ENCODE measurements at regions not wholly inside any gene's neighbourhood (a gene's known extent, or its start where the extent isn't known, plus 50 kb on each side); places are given as distances from the start of the nearest gene placed in this dataset.
"Not testable (repeated sequence)": the region's sequence is repeated elsewhere in the genome, so short reads cannot be mapped to it uniquely, and the experiment has no call there.

DNA sequence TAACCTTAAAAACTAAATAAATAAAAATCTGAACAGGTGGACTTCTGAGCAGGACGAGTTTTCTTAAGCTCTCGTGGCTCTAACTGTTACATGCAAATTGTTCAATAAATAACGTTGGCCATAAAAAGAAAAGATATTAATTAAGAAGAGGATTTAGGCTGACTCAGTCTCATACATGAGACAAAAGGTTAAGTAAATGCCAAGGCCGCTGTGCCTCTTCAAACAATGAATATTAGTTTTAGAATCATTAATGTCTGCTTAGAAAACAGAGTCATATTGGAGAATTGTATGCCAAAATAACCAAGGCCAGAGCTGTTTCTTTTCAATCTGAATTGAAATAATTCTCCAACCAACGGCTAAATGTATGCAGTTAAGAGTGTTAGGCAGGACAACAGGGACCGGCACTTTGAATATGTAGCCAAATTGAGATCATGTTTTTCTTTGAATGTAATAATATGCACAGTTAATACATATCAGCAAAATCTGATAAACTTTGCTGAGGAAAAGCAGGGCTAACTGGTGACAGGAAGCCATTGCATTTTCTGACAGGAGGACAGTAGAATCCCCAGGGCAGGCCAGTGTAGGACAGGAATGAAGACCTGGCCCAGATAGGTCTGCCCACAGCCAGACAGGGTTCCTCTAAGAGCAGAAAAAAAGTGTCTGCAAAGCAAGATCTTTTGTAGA, 1041.4 kb upstream of the FANCL start:
- no peak for DNase-seq

DNA sequence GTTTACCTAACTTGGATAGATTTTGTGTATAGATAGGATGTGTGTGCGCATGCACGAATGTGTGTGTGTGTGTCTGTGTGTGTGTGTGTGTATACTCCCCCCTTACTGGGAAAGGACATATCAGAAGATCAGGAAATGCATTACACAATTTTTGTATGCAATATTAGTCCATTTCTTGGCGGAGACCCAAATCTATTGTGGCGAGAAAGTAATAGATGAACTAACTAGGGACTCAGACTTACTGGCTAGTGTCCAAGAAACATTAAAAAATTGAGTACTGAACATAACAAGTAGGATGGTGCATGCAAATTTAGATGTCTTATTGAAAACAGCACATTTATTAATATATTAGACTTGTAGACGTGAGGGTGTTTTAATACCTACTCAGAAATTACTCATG, 1036.5 kb upstream of the FANCL start:
- no peak for DNase-seq

DNA sequence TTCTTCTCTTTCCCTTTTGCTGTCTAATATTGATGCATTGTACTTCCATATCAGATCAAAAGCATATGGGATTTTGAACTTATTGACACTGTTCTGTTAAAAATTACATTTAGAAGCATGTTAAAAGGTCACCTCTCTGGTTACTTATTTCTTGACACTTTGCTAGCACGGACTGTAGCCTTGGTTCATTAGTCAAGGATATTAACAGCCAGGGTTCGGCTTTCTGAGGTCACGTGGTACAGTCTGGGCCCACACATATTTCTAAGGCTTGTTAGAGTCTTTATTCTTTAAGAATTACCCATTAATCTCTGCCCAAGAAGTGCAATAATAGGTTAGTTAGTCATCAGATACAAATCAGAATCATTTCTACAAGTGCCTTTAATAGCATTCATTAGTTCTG, 1035.8 kb upstream of the FANCL start:
- DNase-seq, result no peak

DNA sequence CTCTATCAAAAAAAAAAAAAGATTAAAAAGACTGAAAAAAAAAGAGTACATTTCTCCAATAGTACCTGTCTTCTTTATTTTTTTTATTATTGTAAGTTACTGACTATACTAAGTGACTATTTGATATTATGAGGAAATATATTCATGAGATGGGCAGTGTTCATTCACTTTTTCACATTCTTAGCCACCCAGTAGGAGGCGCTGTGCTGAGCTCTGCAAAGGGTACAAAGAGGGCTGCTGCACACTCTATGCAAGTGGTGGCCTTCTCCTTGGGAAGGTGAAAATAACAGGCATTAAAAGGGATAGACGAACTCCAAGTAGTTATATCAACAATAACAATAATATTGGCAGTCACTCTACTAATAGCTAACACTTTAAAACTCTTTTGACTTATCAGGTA, 1034.9 kb upstream of the FANCL start:
- DNase-seq, result peak; percentile 3

DNA sequence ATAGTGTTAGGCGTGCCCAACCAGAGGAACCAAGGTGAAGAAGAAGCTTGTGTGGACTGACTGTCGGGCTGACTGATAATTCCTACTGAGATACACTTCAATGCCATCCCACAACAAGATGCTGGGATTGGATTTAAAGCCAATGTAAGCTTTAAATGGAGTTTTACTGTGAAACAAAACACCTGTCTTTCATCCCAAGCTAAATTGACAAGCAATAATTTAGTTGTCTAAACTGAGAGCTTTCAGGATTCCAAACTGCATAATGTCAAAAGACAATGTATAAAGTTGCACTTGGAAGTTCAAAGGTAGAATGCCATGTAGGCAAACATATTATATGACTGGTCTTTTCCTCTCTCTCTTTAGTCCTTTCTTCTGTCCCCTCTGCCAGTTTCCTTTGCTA, 1025.3 kb upstream of the FANCL start:
- DNase-seq, result no peak

DNA sequence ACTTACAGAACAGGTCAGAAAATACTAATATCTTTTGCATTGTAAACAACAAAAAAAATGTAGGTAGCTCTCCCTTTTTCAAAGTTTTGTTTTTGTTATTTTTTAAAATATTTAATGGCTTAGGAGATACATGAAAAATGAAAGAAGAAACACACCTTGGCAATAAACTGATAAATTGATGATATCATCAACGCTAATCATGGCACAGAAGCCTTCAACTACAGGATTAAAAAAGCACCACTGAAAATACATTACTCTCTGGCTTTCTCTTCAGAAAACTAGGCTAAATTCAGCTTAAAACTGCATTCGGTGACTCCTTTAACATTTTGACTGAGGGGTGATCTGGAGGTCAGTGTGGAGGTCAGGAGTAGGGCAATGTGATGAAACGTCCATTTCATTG, 1018.8 kb upstream of the FANCL start:
- no peak for DNase-seq

DNA sequence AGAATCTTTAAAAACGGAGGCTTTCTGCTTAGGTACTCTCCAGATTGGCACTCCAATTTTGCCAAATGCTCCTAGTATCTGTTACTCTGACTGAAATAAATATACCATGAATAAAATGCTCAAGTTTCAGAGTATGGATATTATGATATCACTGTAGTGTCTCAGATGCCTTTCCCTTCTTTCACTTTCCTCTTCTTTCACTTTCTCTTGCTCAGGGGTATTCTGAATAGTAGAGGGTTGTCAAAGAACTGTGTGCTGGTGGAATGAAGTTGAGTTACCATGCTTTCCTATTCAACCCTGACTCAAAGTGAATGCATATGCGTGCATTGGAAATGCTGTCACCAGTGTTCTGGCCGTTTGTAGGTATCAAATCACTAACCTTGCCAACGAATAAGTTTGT, 1015.2 kb upstream of the FANCL start:
- DNase-seq, result no peak

DNA sequence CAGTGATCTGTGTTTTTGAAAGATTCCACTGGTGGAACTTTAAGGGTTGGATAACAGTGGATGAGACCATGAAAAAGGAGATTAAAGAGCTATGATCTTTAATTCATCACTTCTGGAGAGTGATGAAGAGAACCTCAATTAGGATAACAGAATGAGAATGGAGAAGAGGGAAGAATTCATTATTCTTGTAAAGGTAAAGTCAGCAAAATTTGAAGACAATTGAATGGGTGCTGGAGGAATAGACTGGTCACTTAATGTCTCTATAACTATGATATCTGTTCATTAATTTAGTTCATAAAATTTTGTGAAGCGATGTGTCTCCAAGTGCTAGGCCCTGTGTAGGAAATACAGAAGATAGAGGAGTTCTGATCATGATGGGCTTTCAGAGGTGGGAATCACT, 1013.2 kb upstream of the FANCL start:
- DNase-seq, result no peak

DNA sequence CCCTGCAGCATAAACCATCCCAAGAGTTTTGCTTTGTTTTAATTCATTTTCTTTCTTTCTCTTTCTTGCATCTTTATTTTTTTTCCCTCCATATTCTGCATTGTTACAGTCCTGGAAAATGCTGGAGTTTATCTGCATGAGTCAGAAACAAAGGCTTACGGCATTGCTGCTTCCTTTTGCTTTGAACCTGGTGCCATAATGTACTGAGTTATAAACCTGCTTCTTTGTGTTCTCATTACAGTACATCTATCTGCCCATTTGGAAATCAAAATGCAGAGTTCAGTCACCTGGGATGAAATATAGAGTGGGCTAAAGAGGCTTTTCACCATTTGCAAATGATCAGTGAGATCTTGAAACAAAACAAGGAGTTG, 1009.2 kb upstream of the FANCL start:
- DNase-seq, result no peak

DNA sequence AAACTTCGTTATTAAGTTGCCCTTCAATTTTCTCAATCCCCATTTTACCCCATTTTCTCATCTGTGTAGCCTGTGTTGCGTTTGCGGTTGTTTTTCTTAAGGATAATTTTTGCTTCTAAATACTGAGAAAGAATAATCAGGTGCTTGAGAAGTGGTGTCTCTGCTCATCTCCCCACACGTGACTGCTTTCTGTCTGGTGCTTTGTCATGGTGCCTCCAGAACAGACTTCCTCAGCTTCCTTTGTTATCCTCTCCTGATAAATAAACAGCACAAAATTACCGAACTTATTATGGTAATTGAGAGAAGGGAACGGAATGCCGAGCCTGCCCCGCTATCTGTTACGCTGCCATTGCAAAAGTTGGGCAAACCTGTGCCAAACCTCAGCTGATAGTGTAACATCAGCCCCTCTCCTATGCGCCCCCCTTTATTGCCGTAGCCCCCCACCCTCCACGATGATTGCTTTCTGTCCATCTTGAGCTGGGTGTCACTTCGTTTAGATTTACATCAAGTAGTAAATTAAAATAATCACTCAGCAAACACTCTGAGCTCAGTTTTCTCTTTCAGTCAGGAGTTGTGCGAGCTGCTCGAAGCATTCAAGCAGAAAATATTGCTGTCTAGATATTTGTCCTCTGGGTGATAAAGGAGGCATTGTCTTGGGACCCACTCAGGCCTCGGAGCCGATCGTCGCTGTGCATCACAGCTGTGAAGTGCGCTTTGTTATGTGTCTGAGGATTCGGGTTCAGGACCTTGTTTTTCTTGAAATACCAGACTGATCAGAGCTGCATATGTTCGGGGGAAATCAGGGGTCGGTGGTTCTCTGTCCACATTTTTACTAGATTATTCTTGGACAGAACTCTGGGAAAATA, 1008.5 kb upstream of the FANCL start:
- no peak for DNase-seq

DNA sequence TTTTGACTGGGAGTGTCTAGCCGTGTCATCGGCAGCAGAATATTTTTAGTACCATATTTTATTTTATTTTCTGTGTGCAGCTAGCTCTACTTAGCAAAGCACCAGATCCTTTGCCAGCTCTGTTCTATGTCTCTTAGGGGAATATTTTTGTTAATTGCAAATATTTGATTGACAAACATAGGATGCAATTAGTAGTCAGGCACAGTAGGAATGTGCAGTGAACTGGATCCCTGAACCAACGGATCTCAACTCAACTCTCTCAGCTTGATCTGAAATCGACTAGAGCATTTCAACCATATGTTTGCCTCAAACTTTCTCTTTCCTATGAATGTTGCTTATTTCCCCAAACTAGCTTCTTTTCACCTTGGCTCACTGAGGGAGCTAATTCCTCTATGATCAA, 998.0 kb upstream of the FANCL start:
- no peak for DNase-seq

DNA sequence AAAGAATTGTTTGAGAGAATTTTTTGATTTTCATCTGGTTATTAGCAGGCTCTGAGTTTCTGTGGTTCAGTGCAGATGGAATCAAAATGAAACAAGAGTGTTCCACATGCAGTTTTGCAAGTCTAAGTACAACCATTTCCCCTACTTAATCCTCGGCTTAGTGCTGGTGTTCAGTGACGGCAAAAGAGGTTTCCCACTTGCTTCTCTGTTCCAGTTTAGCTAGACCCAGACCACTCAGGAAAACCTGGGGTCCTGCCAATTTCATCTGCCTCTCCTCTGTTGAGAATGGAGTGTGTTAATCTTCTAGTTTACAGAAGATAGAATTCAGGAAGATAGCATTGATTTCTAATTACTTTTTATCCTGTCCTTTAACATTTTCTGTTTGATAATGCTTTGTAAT, 996.2 kb upstream of the FANCL start:
- DNase-seq, result no peak

DNA sequence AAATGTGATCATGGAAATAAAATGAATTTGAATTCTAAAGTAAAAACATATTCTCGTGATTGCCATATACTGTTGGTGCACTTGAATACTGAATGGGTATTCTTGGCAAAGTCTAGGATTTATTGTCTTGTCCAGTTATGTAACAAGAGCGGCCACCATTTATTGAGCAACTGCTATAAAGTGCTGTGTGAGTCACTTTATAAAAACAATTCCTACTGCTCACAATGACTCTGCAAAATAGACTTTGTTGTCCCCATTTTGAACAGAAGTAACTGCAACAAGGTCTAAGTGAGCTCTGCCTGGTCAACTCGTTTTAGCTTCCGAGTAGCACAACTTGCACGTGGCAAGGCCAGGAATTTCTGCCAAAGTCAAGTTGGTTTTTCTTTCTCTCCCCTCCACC, 995.6 kb upstream of the FANCL start:
- no peak for DNase-seq

DNA sequence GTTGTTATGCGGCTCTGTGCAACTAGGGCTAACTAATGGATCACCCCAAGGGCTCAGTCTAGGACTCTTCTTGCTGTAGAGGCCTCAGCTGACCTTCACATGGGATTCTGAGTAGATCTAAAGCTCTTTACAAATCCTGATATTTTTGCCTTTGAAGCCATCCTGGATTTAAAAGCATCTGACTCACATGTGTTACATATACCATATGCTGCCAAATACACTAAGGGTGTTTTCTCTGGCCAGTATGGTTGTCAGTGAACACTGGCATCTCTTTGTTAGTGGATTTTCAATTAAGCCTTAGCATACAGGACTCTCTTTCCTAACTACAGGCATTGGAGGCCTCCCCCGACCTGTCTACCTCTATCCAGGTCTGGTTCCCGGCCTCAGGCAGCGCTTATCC, 992.8 kb upstream of the FANCL start:
- DNase-seq, result no peak

DNA sequence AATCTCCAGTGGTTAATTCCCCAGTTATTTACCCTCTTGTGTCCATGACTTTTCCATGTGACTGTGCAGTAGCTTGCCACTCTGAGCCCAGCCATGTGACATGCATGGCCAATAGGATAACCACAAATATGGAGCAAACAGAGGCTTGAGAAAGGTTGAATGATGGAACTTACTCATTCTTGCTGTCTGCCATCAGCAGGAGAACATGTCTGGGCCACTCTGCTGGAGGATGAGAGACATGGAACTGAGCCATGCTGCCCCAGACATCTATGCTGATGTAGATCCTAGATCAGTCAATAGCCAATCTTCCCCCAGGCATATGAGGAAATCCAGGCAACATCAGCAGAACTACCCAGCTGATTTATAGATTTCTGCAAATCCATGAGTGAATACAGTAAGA, 992.3 kb upstream of the FANCL start:
- no peak for DNase-seq

DNA sequence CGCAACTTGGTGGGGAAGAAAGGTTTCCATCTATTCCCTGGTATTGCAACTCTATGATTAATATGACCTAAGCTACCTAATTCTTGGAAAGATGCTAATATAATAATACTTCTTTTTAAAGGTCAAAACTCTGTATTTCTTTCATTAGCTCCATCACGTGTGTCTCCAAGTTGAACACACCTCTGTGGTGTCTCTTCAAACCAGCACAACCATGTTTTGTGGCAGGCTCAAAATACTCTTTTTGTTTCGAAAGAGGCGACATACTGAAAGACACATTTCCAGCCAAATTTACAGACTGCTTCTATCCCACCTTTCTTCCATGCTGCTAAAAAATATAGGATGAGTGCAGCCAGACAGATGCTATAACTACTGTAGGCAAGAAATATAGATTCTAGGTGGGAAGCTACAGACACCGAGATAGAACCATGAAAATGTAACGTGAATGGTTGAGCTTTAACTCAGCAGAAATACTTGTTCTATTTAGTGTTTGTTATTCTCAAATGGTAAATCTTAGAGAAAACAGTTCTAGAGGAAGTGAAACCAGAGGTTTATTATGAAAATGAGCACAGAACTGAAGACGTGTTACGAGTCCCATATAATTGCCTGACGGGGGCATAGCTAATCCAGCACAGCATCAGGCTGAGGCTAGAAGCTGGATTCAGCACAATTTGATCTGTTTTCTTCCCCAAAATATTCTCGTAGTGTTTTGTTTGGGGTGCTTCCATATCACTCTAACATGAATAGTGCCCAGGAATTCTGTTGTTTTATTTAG, 991.5 kb upstream of the FANCL start:
- DNase-seq, result no peak

DNA sequence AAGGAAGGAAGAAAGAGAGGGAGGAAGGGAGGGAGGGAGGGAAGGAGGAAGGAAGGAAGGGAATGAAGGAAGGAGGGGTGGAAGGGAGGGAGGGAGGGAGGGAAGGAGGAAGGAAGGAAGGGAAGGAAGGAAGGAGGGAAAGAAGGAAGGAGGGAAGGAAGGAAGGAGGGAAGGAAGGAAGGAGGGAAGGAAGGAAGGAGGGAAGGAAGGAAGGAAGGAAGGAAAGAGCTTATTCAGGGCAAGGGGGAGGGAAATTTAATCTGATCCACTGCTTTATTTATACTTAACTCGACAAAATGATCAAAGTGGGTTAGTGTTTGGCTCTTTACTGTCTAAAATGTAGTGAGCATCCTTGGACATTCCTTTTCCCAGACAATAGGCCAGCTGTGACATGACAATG, 985.2 kb upstream of the FANCL start:
- not testable (repeated sequence) for DNase-seq

DNA sequence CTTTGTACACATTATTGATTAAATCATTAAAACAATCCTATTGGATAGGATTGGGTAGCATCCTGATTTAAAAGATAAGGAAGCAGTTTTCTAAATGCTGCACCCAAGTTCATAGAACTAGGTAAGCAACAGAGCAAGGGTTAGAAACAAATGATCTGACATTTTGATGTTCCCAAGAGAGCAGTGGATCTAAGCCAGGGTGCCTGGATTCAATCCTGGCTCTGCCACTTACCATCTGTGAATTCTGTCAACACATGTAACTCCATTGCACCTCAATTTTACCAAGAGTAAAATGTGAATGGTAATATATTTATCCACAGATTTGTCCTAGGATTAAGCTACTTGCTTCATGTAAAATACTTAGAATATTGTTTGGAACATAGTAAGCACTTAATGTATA, 982.6 kb upstream of the FANCL start:
- no peak for DNase-seq

DNA sequence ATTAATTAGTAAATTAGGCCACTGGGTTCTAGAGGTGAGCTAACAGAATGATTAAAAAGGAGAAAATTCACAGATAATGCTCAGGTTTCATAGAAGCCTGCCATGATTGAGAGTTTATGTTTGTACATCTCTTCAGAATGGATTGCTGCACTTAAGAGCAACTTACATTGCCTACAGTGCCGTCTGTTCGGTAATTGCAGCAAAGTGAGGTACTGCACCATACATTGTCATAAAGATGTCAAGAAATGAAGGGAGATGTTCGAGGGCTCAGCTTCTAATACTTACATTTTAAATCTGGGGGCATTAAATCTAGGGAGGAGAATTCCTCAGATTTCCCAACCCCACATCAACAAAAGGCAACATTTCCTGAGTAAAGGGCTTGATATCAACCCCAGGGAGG, 976.2 kb upstream of the FANCL start:
- no peak for DNase-seq

DNA sequence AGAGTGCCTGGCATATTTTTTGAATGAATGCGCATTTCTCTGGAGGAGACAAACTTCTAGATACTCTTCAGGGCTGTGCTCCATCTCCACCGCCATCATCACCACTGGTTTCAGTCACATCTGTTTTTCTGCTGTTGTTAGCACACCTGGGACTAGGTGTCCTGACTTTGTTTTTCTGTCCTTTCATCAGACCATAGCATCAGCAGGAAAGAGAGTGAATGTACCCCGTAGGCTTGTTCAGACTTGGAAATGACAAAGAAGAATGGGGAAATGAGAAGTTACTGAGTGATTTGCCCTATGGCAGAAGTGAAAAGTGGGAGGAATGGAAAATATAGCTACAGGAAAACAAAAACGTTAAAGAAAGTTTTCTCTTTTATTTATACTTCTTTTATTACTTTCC, 965.2 kb upstream of the FANCL start:
- no peak for DNase-seq

DNA sequence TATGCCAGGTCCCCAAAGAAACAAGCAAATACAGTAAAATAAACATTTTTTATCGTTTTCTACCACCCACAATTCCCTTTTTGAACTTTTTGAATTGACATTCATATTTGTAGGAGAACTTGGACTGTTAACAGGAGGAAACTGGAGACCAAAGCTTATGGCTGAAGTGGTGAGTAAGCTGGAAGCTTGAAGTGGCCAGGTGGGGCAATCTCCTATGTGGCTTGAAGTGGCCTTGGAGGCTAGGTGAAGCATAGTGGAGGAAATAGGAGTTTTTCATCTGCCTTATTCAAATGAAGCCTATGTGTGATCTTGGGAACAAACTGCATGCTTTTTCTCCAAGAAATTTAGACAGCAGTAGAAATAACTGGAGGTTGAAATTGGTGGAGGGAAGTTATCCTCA, 962.9 kb upstream of the FANCL start:
- no peak for DNase-seq

DNA sequence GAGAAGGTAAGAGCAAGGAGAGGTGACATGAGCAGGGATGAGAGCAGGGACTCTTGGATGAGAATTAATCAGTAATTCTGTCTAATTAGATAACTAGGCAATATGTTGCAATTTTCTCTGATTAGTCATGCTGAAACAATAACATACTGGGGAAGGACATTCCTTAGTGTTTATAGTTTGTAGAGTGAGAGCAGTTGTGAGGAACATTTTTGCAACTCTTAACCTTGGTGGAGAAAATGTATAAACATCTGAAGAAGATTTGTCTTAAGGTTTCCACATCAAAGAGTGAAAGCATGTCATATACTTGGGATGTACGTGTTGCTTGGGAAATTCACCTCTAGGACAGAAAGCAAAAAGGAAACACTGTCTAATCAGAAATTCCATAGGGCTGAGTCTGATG, 955.4 kb upstream of the FANCL start:
- no peak for DNase-seq

DNA sequence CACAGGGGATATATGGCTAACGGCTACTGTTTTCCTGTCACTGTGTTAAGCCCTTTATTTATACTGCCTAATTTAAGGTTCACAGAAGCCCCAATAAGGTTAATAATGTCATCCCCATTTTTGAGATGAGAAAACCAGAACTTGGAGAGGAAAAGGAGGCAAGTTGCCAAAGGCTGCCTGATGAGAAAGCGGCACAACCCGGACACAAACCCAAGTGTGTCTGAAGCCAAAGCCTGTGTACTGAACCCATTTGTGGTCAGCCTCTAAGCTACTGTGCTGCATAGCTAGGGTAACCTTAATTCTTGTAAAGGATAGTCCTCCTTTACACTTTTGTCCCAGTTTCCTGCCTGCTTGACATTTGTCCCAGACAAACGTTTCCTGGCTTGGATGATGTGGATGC, 954.7 kb upstream of the FANCL start:
- DNase-seq, result no peak

DNA sequence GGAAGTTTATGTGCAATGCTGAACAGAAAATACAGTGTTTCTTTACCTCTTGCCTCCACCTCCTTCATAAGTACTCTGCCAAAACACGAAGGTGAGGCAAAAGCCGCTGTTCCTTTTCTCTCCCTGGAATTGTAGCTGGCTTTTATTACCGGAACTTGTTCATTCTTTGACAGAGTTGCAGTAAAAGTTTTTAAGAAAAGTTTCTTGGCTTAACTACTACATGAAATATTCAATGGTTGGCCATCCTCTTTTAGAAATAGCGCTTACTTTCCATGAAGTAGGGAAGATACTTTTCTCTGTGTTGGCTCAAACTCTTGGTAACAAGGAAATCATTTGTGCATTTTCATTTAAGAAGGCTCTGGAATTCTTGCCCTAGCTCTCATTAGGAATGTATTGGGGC, 950.7 kb upstream of the FANCL start:
- DNase-seq, result no peak
